Smooth muscle cell (in vitro differentiated cells): ENCODE measurements at regions not wholly inside any gene's neighbourhood (a gene's known extent, or its start where the extent isn't known, plus 50 kb on each side); places are given as distances from the start of the nearest gene placed in this dataset.

Experiments
- DNase-seq: peaks from one replicate; lab custom pipeline; 2025; ENCODE audit not compliant: unreplicated experiment; lab: John Stamatoyannopoulos, UW
- H2AFZ ChIP-seq: fragments of 200-600 bp; sonication (generic); 2 replicates; pipeline ENCODE4 v1.6.0; 2016; ENCODE audit warnings: antibody characterized with exemption, low read depth, mild to moderate bottlenecking
- H3F3A ChIP-seq: fragments of 200-600 bp; sonication (generic); 2 replicates; pipeline ENCODE4 v1.6.0; 2017; ENCODE audit warnings: antibody characterized with exemption, low read depth
- H3K27ac ChIP-seq: fragments of 200-600 bp; sonication (generic); 2 replicates; pipeline ENCODE4 v1.5.1; 2016; ENCODE audit warnings: low read depth, mild to moderate bottlenecking
- H3K27me3 ChIP-seq: fragments of 200-600 bp; sonication (generic); 2 replicates; pipeline ENCODE4 v1.6.1; 2016; ENCODE audit warnings: low read depth, mild to moderate bottlenecking
- H3K36me3 ChIP-seq: fragments of 200-600 bp; sonication (generic); 2 replicates; pipeline ENCODE4 v1.5.1; 2016; ENCODE audit warnings: low read depth
- H3K4me1 ChIP-seq: fragments of 200-600 bp; sonication (generic); 2 replicates; pipeline ENCODE4 v1.5.1; 2016; ENCODE audit warnings: low read depth
- H3K4me2 ChIP-seq: fragments of 200-600 bp; sonication (generic); 2 replicates; pipeline ENCODE4 v1.6.0; 2016; ENCODE audit warnings: mild to moderate bottlenecking
- H3K4me3 ChIP-seq: fragments of 200-600 bp; sonication (generic); 2 replicates; pipeline ENCODE4 v1.5.1; 2016; ENCODE audit warnings: mild to moderate bottlenecking
- H3K79me2 ChIP-seq: fragments of 200-600 bp; sonication (generic); 2 replicates; pipeline ENCODE4 v1.6.0; 2016; ENCODE audit warnings: low read depth, mild to moderate bottlenecking
- H3K9ac ChIP-seq: fragments of 200-600 bp; sonication (generic); 2 replicates; pipeline ENCODE4 v1.6.0; 2016; ENCODE audit warnings: low read depth
- H3K9me3 ChIP-seq: fragments of 200-600 bp; sonication (generic); replicated peaks from 2 replicates; pipeline ENCODE4 v1.5.1; 2016; ENCODE audit warnings: low read depth
- H4K20me1 ChIP-seq: fragments of 200-600 bp; sonication (generic); 2 replicates; pipeline ENCODE4 v1.6.0; 2016; ENCODE audit warnings: low read depth
- CTCF ChIP-seq: fragments of 200-600 bp; sonication (generic); IDR thresholded peaks from 2 replicates; pipeline ENCODE4 v1.5.1; 2017; ENCODE audit warnings: borderline replicate concordance, mild to moderate bottlenecking, antibody characterized with exemption; ENCODE audit not compliant: insufficient read depth, poor library complexity, severe bottlenecking
- WGBS: methylation state at CpG from one replicate; pipeline ENCODE4 v1.1.7; 2016; ENCODE audit warnings: low lambda C conversion rate; 5-methylcytosine and 5-hydroxymethylcytosine counted together

GRCh38 chr9:15007698-15008097, 97.5 kb upstream of the FREM1 start:
- Histone ChIP-seq H3K9me3 (no peaks in the 10 kb centered on the region), H3K4me1 (no peaks in the 10 kb centered on the region), H3K4me3 (no peak overlapping the region), H3K27me3 (no peaks in the 10 kb centered on the region), H3K79me2 (no peaks in the 10 kb centered on the region), H3K36me3 (no peaks in the 10 kb centered on the region), H4K20me1 (no peaks in the 10 kb centered on the region), H3F3A (no peaks in the 10 kb centered on the region), H3K4me2 (no peak overlapping the region), H3K27ac (no peak overlapping the region), H2AFZ (no peak overlapping the region), H3K9ac (no peak overlapping the region)
- 53% methylated on average over 1 of the region's 1 CpG for WGBS
- TF ChIP-seq CTCF = no peak
- no peak for DNase-seq

DNA sequence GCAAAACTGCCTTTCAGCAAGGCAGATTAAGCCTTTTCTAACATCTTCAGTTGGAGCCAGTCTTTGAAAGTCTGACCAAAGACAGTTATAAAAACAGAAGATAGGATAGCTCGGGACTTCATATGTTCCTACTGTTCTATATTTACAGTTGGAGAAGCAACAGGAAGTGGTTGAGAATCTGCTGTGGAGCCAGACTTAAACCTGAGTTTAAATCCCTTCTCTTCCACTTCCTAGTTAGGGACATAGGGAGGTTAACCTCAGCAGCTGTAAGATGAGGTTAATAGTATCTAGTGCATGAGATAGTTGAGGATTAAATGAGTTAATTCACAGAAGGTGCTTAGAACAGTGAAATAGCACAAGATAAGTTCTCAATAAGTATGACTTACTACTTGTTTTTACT, 84.5 kb upstream of the FREM1 start:
- TF ChIP-seq CTCF = no peak
- Histone ChIP-seq H4K20me1 (no peaks in the 10 kb centered on the region), H3K27ac (no peak overlapping the region), H3K4me3 (no peak overlapping the region), H3K4me1 (peaks cover 6% of the 10 kb centered on the region), H3K9me3 (no peaks in the 10 kb centered on the region), H3K4me2 (peak overlapping the region; percentile 86), H3K36me3 (no peaks in the 10 kb centered on the region), H2AFZ (no peak overlapping the region), H3K27me3 (no peaks in the 10 kb centered on the region), H3F3A (no peaks in the 10 kb centered on the region), H3K9ac (no peak overlapping the region), H3K79me2 (no peaks in the 10 kb centered on the region)
- 10% methylated on average over 1 of the region's 1 CpG for WGBS
- DNase-seq = no peak

DNA sequence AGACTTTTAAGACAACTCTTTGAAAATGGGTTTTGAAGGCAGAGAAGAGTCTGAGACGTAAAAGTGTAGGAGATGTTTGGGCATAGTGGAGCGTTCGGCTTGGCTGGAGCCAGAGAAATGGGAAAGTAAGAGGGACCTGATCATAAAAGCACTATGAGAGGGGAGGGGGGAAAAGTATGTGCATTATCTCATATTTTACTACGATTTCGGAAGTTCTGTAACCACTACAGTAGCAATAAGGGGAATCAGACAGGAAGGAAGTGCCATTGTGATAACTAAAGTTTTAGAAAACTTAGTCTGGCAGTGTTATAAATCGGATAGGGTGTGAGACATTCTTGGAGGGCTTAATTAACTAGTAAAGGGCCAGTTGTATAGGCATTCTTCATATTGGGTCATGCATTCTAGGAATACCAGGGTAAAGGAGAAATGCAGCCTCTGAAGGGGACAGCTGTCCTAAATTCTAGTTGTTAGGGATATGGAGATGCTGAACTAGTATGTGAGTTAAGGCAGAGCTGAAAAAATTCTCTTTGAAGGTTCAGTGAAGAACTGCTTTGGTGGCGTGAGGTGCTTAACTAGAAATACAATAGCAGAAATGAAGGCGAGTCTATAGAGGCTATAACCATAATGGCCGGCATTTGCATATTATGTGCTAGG, 83.8 kb upstream of the FREM1 start:
- no peaks in the 10 kb centered on the region for H3K79me2 ChIP-seq
- H3K4me3 ChIP-seq = peak overlapping the region; percentile 63
- H4K20me1 ChIP-seq = no peaks in the 10 kb centered on the region
- peak overlapping the region; percentile 86 for H3K4me2 ChIP-seq
- H3K36me3 ChIP-seq = no peaks in the 10 kb centered on the region
- peak overlapping the region; percentile 61 for H3K27ac ChIP-seq
- H3K4me1 ChIP-seq = peaks cover 6% of the 10 kb centered on the region
- no peaks in the 10 kb centered on the region for H3F3A ChIP-seq
- TF ChIP-seq CTCF = no peak
- H3K27me3 ChIP-seq = no peaks in the 10 kb centered on the region
- H3K9me3 ChIP-seq = no peaks in the 10 kb centered on the region
- 63% methylated on average over 9 of the region's 9 CpGs for WGBS
- no peak for DNase-seq
- H2AFZ ChIP-seq = peak overlapping the region; percentile 91
- H3K9ac ChIP-seq = peak overlapping the region; percentile 18
